GM13976 (cell line): ENCODE measurements at regions not wholly inside any gene's neighbourhood (a gene's known extent, or its start where the extent isn't known, plus 50 kb on each side); places are given as distances from the start of the nearest gene placed in this dataset.

Experiments
- DNase-seq: peaks from one replicate; pipeline ENCODE4 v3.0.0; 2012; ENCODE audit warnings: low spot score
- CTCF ChIP-seq: IDR thresholded peaks from 2 replicates; pipeline ENCODE4 v1.5.1; 2012; ENCODE audit warnings: borderline replicate concordance, mild to moderate bottlenecking; ENCODE audit not compliant: insufficient read depth; ENCODE audit errors: extremely low read depth, missing control alignments, control extremely low read depth
- in situ Hi-C: fragments of 300-500 bp; cut with MboI; formaldehyde crosslinking; loops from one replicate; pipeline ENCODE4 v1.12.0; 2022; ENCODE audit warnings: low sequenced_read_pairs, mixed read lengths, inconsistent platforms; ENCODE audit not compliant: unreplicated experiment

- in situ Hi-C loops = no loop called here
- TF ChIP-seq CTCF = no peak
- DNase-seq = no peak
Observed at GRCh38 chrX:39507617-39508299, 590.0 kb downstream of the BCOR start.

- DNase-seq = no peak
- in situ Hi-C loops = no loop called here
- TF ChIP-seq CTCF = no peak
Observed at GRCh38 chrX:39508300-39508692, 589.5 kb downstream of the BCOR start.

DNA sequence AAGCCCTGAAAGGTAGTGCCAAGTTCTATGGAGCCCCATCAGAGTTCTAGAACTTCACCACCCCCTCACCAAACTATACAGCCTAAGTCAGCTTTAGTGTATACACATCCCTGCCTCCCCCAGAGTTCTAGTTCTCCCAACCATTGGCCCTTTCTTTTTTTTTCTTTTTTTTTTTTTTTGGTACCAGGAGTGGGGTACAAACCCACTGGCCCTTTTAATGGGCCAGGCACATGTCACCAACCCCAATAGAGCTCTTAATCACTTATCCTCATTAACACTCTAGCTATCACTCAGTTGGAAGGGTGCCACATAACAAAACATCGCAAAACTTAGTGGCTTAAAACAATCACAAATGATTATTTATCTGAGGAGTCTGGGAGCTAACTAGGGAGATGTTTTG lies 588.6 kb downstream of the BCOR start:
- TF ChIP-seq CTCF = no peak
- DNase-seq = no peak
- in situ Hi-C loops = no loop called here

GRCh38 chrX:39513836-39514235 lies 583.9 kb downstream of the BCOR start:
- DNase-seq = no peak
- no peak for TF ChIP-seq CTCF
- in situ Hi-C loops = no loop called here

DNA sequence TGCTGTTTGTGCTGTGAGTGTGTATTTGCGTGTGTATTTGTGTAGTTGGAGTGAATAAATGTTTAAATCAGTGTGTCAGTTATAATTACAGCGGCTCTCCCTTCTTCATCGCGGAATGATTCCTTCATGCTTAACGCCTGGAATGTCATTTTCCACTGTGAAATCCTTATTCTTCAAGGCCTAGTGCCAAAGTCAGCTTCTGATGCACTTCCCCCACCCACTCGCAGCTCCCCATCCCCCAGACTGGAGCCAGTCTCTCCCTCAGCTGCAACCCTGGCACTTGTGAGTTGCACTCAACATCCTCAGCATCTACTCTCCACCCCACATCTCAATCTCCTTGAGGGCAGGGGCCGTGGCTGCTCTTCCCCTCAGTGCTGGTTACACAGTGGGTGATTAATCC lies 583.0 kb downstream of the BCOR start:
- no peak for TF ChIP-seq CTCF
- DNase-seq = no peak
- in situ Hi-C loops = no loop called here

GRCh38 chrX:39516427-39516841 lies 581.3 kb downstream of the BCOR start:
- DNase-seq = no peak
- in situ Hi-C loops = no loop called here
- no peak for TF ChIP-seq CTCF
